ENCODE measurements at regions not wholly inside any gene's neighbourhood (a gene's known extent, or its start where the extent isn't known, plus 50 kb on each side); places are given as distances from the start of the nearest gene placed in this dataset.
A peak's percentile ranks its signal among the peaks of the same experiment; 100 is the strongest.
"Not testable (repeated sequence)": the region's sequence is repeated elsewhere in the genome, so short reads cannot be mapped to it uniquely, and the experiment has no call there.

DNA sequence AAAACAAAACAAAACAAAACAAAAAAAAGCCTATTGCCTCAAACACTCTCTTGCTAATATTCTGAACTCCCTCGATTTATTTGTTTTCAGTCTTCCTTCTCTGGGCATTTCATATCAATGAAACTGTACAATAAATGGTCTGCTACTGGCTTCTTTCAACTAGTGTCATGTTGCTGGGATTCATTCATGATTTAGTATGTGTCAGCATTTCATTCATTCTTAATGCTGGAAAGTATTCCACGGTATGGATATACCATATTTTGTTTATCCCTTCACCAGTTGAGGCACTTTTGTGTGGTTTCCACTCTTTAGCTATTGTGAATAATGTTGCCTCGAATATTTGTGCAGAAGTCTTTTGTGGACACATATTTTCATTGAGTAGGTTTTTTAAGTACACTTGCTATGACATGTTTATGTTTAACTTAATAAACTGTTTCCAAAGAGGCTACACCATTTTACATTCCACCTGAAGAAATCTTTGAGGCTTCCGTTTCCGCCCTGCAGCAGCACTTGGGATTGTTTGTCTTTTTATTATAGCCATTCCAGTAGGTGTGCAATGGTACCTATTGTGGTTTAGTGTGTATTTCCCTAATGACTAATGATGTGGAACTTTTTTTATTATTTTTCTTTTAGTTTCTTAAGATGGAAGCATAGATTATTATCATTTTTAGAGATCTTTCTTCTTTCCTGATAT lies 543.6 kb upstream of the SOX11 start:
- no peak for DNase-seq (ENCODE audit: low read depth)

- DNase-seq (ENCODE audit: low read depth): no peak
Observed at GRCh38 chr2:5150871-5151270, 541.3 kb upstream of the SOX11 start.

DNA sequence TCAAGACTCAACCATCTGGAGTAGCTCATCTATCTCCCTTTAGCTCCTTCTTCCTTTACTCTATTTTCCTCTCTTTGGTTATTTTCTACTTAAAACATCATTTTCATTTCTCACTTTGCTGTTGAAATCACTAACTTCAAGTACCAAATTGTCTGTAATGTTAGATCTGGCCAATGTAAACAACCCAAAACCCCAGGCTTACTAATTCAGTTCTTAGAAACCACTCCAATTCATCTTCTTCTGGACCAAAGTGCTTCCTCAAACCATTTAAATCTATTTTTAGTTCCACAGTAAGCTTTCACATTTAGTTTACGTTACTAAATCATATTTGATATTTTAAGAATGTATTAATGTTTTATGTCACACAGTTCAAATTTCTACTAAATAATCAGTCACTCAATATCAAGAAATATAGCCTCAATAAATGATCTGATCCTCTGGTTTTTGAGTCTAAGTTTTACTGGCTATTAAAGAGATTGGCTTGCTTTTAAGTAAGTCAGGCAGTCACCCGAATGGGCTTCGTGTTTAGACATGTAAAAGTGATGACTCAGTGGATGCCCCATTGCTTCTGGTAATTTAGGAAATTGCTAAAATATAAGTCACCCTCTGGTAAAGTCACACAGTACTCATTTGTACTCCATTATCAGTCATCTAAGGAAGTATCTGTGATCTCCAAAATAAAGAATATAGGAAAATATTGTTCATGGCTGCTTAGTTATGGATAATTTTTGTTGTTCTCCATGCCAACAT lies 527.2 kb upstream of the SOX11 start:
- DNase-seq (ENCODE audit: low read depth): peak; percentile 73

DNA sequence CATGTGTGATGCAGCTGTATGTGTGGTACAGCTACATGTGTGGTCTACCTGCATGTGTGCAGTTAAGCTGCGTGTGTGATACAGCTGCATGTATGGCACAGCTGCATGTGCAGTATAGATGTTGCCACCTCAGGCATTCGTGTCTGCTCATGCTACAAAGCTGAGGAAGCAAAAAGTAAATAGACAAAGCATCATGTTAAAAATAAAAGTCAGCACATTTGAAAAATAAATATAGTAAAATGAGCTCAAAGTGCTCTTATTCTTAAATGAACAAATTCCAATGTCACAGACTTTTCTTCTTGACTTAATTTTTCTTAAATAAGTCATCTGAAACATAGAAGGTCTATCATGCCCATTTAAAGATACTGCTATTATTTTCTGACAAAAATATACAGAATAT lies 519.3 kb upstream of the SOX11 start:
- no peak for DNase-seq (ENCODE audit: low read depth)

DNA sequence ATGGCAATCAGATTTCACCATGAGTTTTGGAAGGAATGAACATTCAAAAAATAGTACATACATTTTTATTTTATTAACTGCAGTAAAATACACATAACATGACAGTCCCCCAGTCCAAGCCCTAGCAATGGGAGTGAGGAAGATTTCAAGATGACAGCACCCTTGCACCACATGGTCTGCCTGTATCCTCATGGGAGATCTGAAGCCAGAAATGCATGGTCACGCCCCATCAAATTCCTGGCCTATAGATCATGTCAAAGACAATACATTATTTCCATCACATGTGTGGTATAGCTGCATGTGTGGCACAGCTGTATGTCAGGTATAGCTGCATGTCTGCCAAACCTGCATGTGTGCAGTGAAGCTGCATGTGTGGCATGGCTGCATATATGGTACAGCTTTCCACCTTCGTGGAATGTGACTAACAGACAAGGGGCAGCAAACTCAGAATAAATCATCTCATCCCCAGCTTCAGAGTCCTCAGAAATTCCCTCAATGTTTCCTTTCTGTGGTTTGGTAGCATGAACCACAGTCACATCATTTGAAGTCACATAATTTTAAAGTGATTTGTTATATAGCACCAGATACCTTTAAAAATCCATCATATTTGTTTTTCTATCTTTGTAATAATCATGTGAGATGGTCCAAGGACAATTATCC lies 518.2 kb upstream of the SOX11 start:
- no peak for DNase-seq (ENCODE audit: low read depth)

DNA sequence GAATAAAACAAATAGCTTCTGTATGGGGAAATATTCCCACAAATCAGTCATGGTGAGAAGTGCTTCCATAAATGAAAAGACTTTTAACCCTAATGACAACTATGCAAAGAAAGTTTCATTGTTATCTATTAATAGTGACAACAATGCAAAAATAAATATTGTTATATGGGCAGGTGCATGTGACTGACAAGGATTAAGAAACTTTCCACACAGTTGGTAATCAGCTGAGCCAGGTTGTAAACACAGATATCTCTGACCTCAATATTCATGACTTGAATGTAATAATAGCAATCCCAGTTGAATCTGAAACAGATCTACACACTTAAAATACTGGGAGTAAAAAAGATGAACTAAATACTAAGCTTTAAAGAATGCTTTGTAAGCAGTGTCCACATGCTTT lies 517.0 kb upstream of the SOX11 start:
- DNase-seq (ENCODE audit: low read depth): no peak

DNA sequence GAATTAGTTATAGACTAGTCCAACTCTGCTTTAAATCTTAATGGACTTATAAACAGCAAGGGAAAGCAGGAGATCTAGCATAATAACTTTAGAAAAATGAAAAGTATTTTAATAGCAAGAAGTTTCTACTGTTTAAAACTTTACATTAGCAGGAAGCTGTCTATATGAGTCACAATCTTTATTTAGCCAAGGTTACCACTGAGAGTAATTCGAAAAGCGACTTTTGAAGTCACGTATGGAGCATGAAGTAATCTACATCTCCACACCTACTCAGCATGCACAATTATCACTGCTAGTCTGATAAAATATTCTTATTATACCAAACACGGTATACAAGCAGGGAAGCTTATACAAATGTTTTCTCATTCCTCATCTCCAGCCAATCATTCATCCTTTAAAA lies 515.4 kb upstream of the SOX11 start:
- no peak for DNase-seq (ENCODE audit: low read depth)

DNA sequence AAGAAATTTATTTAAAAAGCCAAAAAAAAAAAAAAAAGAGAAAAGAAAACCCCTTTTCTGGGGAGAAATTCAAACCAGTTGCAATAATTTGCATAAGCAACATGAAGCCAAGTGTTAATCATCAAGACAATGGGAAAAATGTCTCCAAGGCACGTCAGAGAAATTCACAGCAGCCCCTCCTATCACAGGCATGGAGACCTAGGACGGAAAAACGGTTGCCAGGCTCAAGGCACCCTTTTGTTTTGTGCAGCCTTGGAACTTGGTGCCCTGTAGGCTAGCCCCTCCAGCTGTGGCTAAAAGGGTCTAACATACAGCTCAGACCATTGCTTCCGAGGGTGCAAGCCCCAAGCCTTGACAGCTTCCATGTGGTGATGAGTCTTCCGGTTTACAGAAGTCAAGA lies 509.2 kb upstream of the SOX11 start:
- DNase-seq (ENCODE audit: low read depth): no peak

DNA sequence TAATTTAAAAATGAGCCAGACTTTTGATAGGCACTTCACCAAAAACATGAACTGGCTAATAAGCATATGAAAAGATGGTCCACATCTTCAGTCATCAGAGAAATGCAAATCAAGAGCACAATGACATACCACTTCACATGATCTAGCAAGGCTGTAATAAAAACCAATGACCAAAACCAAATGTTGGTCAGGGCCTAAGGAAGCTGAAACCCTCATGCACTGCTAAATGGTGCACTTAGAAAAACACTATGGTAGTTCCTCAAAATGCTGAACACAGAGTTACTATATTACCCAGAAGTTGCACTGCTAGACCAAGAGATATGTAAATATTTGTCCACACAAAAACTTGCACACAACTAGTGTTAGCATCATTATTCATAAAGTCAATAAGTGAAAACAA lies 504.9 kb upstream of the SOX11 start:
- DNase-seq (ENCODE audit: low read depth): no peak

DNA sequence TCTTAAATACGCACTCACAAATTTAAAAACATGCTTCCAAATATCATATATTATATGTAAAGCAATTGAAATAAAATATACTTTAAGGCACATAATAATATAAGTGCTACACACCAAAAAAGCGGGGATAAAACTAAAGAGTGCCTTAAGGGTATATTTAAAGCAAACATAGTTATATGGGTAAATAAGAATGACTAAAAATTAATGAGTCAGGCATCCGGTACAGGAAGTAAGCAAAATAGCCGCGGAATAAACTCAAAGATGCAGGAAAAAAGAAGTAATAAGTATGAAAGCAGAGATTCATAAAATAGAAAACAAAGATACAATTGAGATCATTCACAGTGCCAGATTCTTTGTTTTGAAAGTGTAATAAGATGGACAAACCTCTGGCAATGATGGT lies 503.5 kb upstream of the SOX11 start:
- DNase-seq (ENCODE audit: low read depth): no peak

GRCh38 chr2:5190023-5190422 lies 502.2 kb upstream of the SOX11 start:
- no peak for DNase-seq (ENCODE audit: low read depth)

DNA sequence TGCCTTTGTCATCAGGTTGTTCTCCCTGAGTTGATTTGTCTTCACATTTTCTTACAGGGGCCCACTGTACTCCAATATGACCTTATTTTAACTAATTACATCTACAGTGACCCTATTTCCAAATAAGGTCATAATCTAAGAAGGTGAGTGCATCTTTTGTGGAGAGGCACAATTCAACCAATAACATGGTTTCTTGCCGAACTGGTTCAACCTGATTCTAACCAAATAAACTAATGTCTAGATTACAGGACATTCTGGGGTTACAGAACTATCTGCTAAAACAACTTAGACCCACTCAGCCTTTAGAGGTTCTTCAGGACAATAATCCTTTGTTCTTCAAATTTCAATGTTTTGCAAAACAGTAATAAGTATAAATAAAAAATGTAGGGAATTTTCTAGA lies 496.5 kb upstream of the SOX11 start:
- no peak for DNase-seq (ENCODE audit: low read depth)

GRCh38 chr2:5203134-5203755 lies 488.9 kb upstream of the SOX11 start:
- no peak for DNase-seq (ENCODE audit: low read depth)

DNA sequence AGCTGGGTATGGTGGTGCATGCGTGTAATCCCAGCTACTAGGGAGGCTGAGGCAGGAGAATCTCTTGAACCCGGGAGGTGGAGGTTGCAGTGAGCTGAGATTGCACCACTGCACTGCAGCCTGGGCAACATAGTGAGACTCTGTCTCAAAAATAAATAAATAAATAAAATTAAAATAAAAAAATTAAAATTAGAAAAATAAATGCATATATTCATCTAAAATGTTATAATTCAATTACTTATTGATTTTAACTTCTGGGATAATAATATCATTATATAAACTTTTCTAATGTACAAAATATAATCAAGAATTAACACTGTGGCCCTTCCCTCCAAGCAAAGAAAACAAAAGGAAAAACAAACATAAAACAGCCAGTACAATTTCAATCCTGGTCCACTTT lies 485.4 kb upstream of the SOX11 start:
- not testable (repeated sequence) for DNase-seq (ENCODE audit: low read depth)

DNA sequence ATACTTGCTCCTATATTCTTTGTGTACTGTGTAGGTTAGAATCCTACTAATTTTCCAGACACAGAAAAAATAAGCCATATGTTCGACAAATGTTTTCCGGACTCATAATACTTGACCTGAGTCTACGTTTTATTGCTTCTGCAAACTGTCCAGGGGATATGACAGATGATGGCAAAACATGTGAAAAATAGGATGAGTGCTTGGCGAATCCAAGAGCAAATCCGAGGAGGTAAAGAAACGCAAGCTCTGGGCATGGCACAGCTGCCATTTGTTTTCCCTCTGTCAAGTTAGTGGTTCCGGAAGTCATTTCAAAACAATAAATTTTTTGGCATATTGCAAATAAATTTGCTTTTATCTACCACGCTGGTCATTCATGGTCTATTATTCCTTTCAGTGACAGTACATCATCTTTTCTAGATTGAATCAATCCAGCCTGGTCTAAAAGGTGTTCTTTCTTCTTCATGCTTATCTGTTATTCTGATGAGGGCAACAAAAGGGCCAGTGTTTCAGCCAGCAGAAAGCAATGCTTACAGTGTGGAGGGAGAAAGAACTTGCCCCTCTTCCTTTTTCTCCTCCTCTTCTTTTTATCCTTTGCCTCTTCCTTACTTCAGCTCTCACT lies 476.1 kb upstream of the SOX11 start:
- no peak for DNase-seq (ENCODE audit: low read depth)

- DNase-seq (ENCODE audit: low read depth): no peak
Observed at GRCh38 chr2:5227062-5227699, 465.0 kb upstream of the SOX11 start.

DNA sequence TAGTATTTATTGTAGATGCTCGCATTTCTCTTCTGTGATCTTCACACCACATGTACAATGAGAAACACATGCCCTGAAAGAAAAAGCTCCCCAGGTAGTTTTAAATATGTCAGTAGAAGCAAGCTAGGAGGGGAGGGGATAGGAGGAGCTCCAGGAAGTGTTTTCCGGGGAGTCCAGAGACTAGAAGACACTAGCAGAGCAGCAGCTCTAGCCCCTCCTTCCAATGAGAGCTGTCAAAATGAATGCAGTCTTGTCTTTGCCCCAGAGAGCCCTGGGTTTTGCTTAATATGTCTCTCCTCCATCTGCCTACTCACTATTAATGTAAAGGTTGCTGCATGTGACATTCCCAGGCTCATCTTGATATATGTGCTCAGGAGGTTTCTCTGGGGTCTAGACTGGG lies 462.6 kb upstream of the SOX11 start:
- DNase-seq (ENCODE audit: low read depth): no peak

GRCh38 chr2:5230444-5230843 lies 461.7 kb upstream of the SOX11 start:
- no peak for DNase-seq (ENCODE audit: low read depth)

GRCh38 chr2:5230855-5231254 lies 461.3 kb upstream of the SOX11 start:
- no peak for DNase-seq (ENCODE audit: low read depth)

DNA sequence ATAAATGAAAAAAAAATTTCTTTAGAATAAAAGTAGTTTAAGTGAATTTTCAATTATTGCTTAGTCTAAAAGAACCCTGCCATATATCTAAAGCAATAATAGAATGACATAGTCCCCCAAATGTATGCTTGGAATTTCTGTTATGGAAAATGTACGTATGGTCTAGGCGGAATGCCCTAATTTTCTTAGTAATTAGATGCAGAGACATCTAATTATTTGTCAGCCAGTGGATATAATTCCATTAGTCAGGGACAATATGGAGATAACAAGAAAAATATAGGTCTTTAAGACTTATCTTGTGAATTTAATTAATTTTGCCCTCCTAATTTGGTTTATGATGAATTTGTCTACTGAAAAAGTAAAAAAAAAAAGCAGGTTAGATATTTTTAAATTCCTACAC lies 460.9 kb upstream of the SOX11 start:
- DNase-seq (ENCODE audit: low read depth): no peak

DNA sequence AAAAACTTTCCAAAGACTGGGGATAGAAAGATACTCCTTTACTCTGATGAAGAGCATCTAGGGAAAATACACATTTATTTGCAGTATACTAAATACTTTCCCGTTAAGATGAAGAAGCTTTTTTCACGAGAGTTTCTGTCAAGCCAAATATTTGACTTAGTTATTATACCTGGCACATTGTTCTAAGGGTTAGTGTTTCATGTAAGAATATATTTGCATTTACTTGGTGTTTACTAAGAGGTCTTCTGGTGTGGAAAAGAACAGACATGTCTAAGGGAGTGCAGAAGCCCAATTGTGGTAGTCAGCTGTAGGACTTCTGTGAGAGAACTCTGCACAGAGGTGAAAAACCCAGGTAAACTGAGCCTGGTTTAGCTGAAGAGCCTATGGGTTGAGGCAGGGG lies 457.6 kb upstream of the SOX11 start:
- DNase-seq (ENCODE audit: low read depth): no peak

DNA sequence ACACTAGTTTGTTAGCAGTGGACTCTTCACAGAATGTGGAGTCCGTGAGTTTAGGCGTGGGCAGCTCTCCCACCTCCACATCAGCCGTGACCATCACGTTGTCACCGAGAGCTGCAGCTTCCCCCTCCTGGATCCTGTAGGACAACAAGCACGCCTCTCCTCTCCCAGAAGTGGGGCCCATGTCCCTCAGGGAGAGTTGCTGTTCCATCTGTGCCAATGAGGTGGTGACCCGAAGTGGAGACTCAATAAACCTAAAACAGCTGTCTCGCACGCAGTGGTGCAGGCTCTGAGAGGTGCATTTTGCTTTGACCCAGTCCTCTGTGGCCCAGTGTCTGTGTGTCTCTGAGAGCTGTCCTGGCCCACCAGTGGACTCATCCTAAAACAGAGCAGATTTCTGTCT lies 456.5 kb upstream of the SOX11 start:
- DNase-seq (ENCODE audit: low read depth): no peak
